IMR-90 (cell line): ENCODE measurements at regions not wholly inside any gene's neighbourhood (a gene's known extent, or its start where the extent isn't known, plus 50 kb on each side); places are given as distances from the start of the nearest gene placed in this dataset.

Experiments
- ATAC-seq: fragments of 200-7000 bp; cut with Tn5 transposase; 2 replicates; pipeline ENCODE4 v1.9.1; 2020; ENCODE audit warnings: low read depth, mild to moderate bottlenecking, moderate library complexity
- BruUV-seq: library from RNA; stranded (reverse); fragments of 400-500 nt; replicated peaks from 2 replicates; lab custom pipeline; 2021; lab: Mats Ljungman, UMichigan
- CTCF ChIA-PET: fragments of 300-600 bp; formaldehyde crosslinking; extraction: SDS; loops from one replicate; lab custom pipeline; 2021; ENCODE audit warnings: antibody characterized with exemption; lab: Yijun Ruan, JAX
- POLR2A ChIA-PET: fragments of 300-600 bp; sonication (Branson Sonifier 250); formaldehyde crosslinking; loops from one replicate; lab custom pipeline; 2022; ENCODE audit warnings: antibody characterized with exemption; ENCODE audit not compliant: unreplicated experiment; lab: Charles Lee
- DNase-seq: peaks from one replicate; pipeline ENCODE4 v3.0.0; 2013
- H2AFZ ChIP-seq: replicated peaks from 2 replicates; pipeline ENCODE3; 2013; ENCODE audit warnings: low read length, mild to moderate bottlenecking; ENCODE audit not compliant: poor library complexity
- H2AK5ac ChIP-seq: 2 replicates; pipeline ENCODE4 v1.6.1; 2013; ENCODE audit warnings: low read depth, low read length, inconsistent platforms
- H2AK9ac ChIP-seq: replicated peaks from 2 replicates; pipeline ENCODE3; 2013; ENCODE audit warnings: mild to moderate bottlenecking, low read depth, low read length, moderate library complexity; ENCODE audit not compliant: poor library complexity
- H2BK120ac ChIP-seq: 2 replicates; pipeline ENCODE4 v1.6.1; 2013; ENCODE audit warnings: low read depth, low read length, inconsistent platforms
- H2BK15ac ChIP-seq: 3 replicates; pipeline ENCODE4 v1.6.1; 2013; ENCODE audit warnings: low read depth, low read length, inconsistent platforms
- H2BK20ac ChIP-seq: 2 replicates; pipeline ENCODE4 v1.6.1; 2013; ENCODE audit warnings: low read depth, mild to moderate bottlenecking, inconsistent platforms, low read length, moderate library complexity
- H2BK5ac ChIP-seq: 2 replicates; pipeline ENCODE4 v1.6.1; 2013; ENCODE audit warnings: mild to moderate bottlenecking, low read depth, low read length, inconsistent platforms; ENCODE audit not compliant: poor library complexity, severe bottlenecking
- H3K14ac ChIP-seq: replicated peaks from 2 replicates; pipeline ENCODE4 v1.6.1; 2013; ENCODE audit warnings: low read depth, low read length, inconsistent platforms
- H3K18ac ChIP-seq: 2 replicates; pipeline ENCODE4 v1.6.1; 2013; ENCODE audit warnings: low read depth, low read length, control low read depth
- H3K23ac ChIP-seq: 2 replicates; pipeline ENCODE4 v1.6.1; 2013; ENCODE audit warnings: low read depth, low read length, inconsistent platforms
- H3K27ac ChIP-seq: 2 replicates; pipeline ENCODE4 v1.5.1; 2013; ENCODE audit warnings: mild to moderate bottlenecking, control low read depth, low read length; ENCODE audit not compliant: insufficient read depth
- H3K27me3 ChIP-seq: 2 replicates; pipeline ENCODE4 v1.6.1; 2013; ENCODE audit warnings: low read length; ENCODE audit not compliant: control insufficient read depth, insufficient read depth
- H3K36me3 ChIP-seq: 2 replicates; pipeline ENCODE4 v1.6.1; 2013; ENCODE audit warnings: low read length, mixed read lengths; ENCODE audit not compliant: control insufficient read depth, insufficient read depth
- H3K4ac ChIP-seq: 2 replicates; pipeline ENCODE4 v1.6.1; 2013; ENCODE audit warnings: low read depth, low read length, inconsistent platforms
- H3K4me1 ChIP-seq: 2 replicates; pipeline ENCODE4 v1.6.1; 2013; ENCODE audit warnings: low read length, mixed read lengths; ENCODE audit not compliant: control insufficient read depth, insufficient read depth
- H3K4me2 ChIP-seq: 2 replicates; pipeline ENCODE4 v1.6.1; 2013; ENCODE audit warnings: low read depth, mild to moderate bottlenecking, control low read depth, low read length, moderate library complexity
- H3K4me3 ChIP-seq: 2 replicates; pipeline ENCODE4 v1.5.1; 2013; ENCODE audit warnings: low read depth, mild to moderate bottlenecking, control low read depth, low read length, moderate library complexity; ENCODE audit not compliant: insufficient read depth
- H3K56ac ChIP-seq: 2 replicates; pipeline ENCODE4 v1.6.1; 2013; ENCODE audit warnings: low read length, inconsistent platforms; ENCODE audit not compliant: insufficient read depth; ENCODE audit errors: extremely low read depth
- H3K79me1 ChIP-seq, 2 experiments: 2 replicates each; pipeline ENCODE4 v1.6.1; 2013; ENCODE audit warnings: low read length in 2 of 2, inconsistent platforms in 1 of 2, low read depth in 1 of 2
- H3K9ac ChIP-seq: 2 replicates; pipeline ENCODE4 v1.6.1; 2013; ENCODE audit warnings: low read depth, low read length, control low read depth
- H3K9me1 ChIP-seq: 2 replicates; pipeline ENCODE4 v1.6.1; 2013; ENCODE audit warnings: low read length, inconsistent platforms; ENCODE audit not compliant: insufficient read depth
- H3K9me3 ChIP-seq: 2 replicates; pipeline ENCODE4 v1.6.1; 2013; ENCODE audit warnings: low read length; ENCODE audit not compliant: control insufficient read depth, insufficient read depth
- H4K20me1 ChIP-seq: 2 replicates; pipeline ENCODE4 v1.6.1; 2013; ENCODE audit warnings: low read length, inconsistent platforms; ENCODE audit not compliant: insufficient read depth
- H4K5ac ChIP-seq: 2 replicates; pipeline ENCODE4 v1.6.1; 2013; ENCODE audit warnings: mild to moderate bottlenecking, low read depth, low read length, control low read depth
- H4K8ac ChIP-seq, 2 experiments: 2 replicates each; pipeline ENCODE4 v1.6.1; 2013; ENCODE audit warnings: low read depth in 2 of 2, low read length in 2 of 2, control low read depth in 1 of 2, inconsistent platforms in 1 of 2
- H4K91ac ChIP-seq: 2 replicates; pipeline ENCODE4 v1.6.1; 2013; ENCODE audit warnings: low read depth, low read length, inconsistent platforms; ENCODE audit not compliant: insufficient read depth
- BHLHE40 ChIP-seq: fragments of 150-350 bp; IDR thresholded peaks from 2 replicates; pipeline ENCODE4 v1.6.1; 2016; ENCODE audit warnings: mild to moderate bottlenecking, low read depth, low read length
- CTCF ChIP-seq: conservative IDR thresholded peaks from 2 replicates; pipeline ENCODE4 v1.5.1; 2012; ENCODE audit warnings: mild to moderate bottlenecking, low read depth, low read length, improper control_type of control experiment
- MAFK ChIP-seq: IDR thresholded peaks from 2 replicates; pipeline ENCODE4 v1.6.1; 2012; ENCODE audit warnings: low read depth, low read length, improper control_type of control experiment
- MXI1 ChIP-seq: IDR thresholded peaks from 2 replicates; pipeline ENCODE4 v1.6.1; 2012; ENCODE audit warnings: low read depth, mild to moderate bottlenecking, low read length, moderate library complexity, borderline replicate concordance
- RAD21 ChIP-seq: IDR thresholded peaks from 2 replicates; pipeline ENCODE4 v1.6.1; 2012; ENCODE audit warnings: low read length, improper control_type of control experiment
- RCOR1 ChIP-seq: IDR thresholded peaks from 2 replicates; pipeline ENCODE4 v1.6.1; 2012; ENCODE audit warnings: mild to moderate bottlenecking, low read length, improper control_type of control experiment; ENCODE audit not compliant: insufficient replicate concordance
- SMC3 ChIP-seq: fragments of 150-350 bp; IDR thresholded peaks from 2 replicates; pipeline ENCODE4 v1.6.1; 2016; ENCODE audit warnings: low read depth, mild to moderate bottlenecking, antibody characterized with exemption, low read length, moderate library complexity
- WGBS, 2 experiments: methylation state at CpG; one replicate each; pipeline versions ENCODE4 v1.1.5 to v1.1.7; 2013; ENCODE audit warnings: missing lambda C conversion rate in 2 of 2; ENCODE audit not compliant: insufficient read length in 1 of 2; ENCODE audit errors: extremely low coverage in 2 of 2; 5-methylcytosine and 5-hydroxymethylcytosine counted together
- dilution Hi-C: fragments of 300-500 bp; cut with HindIII; formaldehyde crosslinking; loops from one replicate; pipeline ENCODE4 v1.14.3; 2018; ENCODE audit warnings: low sequenced_read_pairs; ENCODE audit not compliant: unreplicated experiment
- in situ Hi-C: fragments of 300-500 bp; cut with MboI; formaldehyde crosslinking; loops from 3 replicates; pipeline ENCODE4 v1.14.3; 2019; ENCODE audit warnings: low sequenced_read_pairs, inconsistent platforms, mixed read lengths
- intact Hi-C: fragments of 100-400 bp; cut with micrococcal nuclease; formaldehyde crosslinking; loops from 2 replicates; pipeline ENCODE4 v1.10.0; 2022
- TF ChIP-seq, protein P1 (sequence below): fragments of 150-350 bp; IDR thresholded peaks from 2 replicates; pipeline ENCODE4 v1.6.1; 2017; ENCODE audit warnings: mild to moderate bottlenecking, antibody characterized with exemption, low read length, low read depth

DNA sequence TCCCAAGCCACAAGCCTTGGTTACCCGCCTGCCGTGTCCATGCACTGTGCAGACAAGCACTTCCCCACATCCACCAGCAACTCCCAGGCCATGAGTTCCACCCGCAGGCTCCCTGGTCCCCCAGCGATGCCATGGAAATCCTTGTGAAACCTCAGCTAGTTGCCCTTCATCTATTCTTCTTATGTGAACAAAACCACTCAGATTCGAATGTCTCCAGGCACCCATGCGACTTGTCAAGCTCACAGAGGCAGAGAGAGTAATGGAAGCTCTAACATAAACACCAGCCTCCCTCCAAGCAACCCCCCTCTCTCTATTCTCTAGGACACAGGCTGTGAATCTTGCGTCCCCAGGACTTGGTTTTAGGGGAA is 182.6 kb downstream of the C16orf95 start:
- in situ Hi-C loops: no loop called here
- Histone ChIP-seq H3K9me3 (peaks cover 1% of the 10 kb centered on the region), H4K91ac (no peak overlapping the region), H3K27ac (no peak overlapping the region), H3K27me3 (peaks cover 42% of the 10 kb centered on the region), H4K20me1 (no peaks in the 10 kb centered on the region), H2BK20ac (no peak overlapping the region), H2BK15ac (no peak overlapping the region), H4K8ac (no peak overlapping the region), H3K14ac (no peak overlapping the region), H2AK5ac (no peak overlapping the region), H2BK5ac (no peak overlapping the region), H3K9me1 (no peaks in the 10 kb centered on the region), H3K4me2 (no peak overlapping the region), H3K56ac (no peak overlapping the region), H3K79me1 (no peaks in the 10 kb centered on the region), H3K23ac (no peak overlapping the region), H3K36me3 (no peaks in the 10 kb centered on the region), H2AFZ (no peak overlapping the region), H3K9ac (no peak overlapping the region), H3K4me3 (no peak overlapping the region), H3K4ac (no peak overlapping the region), H2BK120ac (no peak overlapping the region), H3K18ac (no peak overlapping the region), H2AK9ac (no peak overlapping the region), H4K5ac (no peak overlapping the region), H3K4me1 (no peaks in the 10 kb centered on the region)
- no CpG with 5 or more reads among the region's 7 CpGs for WGBS, 2 experiments
- BruUV-seq: no TSS peak
- POLR2A ChIA-PET: no interaction called here
- DNase-seq: no peak
- no peak for ATAC-seq
- CTCF ChIA-PET: no interaction called here
- dilution Hi-C loops: no loop called here
- intact Hi-C loops: no loop called here
- TF ChIP-seq RAD21: no peak
- no peak for TF ChIP-seq SMC3
- TF ChIP-seq, protein P1, sequence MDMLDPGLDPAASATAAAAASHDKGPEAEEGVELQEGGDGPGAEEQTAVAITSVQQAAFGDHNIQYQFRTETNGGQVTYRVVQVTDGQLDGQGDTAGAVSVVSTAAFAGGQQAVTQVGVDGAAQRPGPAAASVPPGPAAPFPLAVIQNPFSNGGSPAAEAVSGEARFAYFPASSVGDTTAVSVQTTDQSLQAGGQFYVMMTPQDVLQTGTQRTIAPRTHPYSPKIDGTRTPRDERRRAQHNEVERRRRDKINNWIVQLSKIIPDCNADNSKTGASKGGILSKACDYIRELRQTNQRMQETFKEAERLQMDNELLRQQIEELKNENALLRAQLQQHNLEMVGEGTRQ: no peak
- TF ChIP-seq BHLHE40: no peak
- TF ChIP-seq MAFK: no peak
- no peak for TF ChIP-seq MXI1
- TF ChIP-seq CTCF: no peak
- no peak for TF ChIP-seq RCOR1
